ENCODE measurements at regions not wholly inside any gene's neighbourhood (a gene's known extent, or its start where the extent isn't known, plus 50 kb on each side); places are given as distances from the start of the nearest gene placed in this dataset.
A peak's percentile ranks its signal among the peaks of the same experiment; 100 is the strongest.

DNA sequence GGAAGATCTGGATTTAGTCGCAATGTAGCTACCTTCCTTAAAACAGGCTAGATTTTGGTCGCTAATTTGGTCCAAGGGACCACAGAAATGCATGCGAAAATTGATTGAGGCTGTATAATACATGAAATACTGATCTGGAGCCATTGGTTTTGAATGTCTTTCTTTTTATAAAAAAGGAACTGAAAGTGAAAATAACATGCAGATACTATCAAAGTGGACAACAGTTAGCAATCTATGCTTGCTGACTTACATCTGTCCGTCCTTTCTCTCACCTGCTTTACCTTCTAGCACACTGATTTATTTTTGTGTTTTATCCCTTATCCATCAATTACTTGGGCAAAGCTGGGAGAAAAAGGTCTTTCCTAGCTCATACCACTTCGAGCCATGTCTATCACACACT, 1459.8 kb upstream of the ACVR2A start:
- H3K27ac ChIP-seq (ENCODE audit: low read depth) = no peak overlapping the region
- 0 out of 2 replicates have a peak, but pooled peaks cover 6% of the 10 kb centered on the region for H3K9me2 ChIP-seq (ENCODE audit: insufficient read depth)
- no peaks in the 10 kb centered on the region for H3F3A ChIP-seq (replicated peaks; ENCODE audit: low read depth)
- H3K4me1 ChIP-seq (ENCODE audit: insufficient read depth) = no peaks in the 10 kb centered on the region
- Mint-ChIP-seq H3K4me1 (no peaks in the 10 kb centered on the region; the same call in 2 of the 3 replicates), H3K27me3 (ENCODE audit: insufficient read depth, low read depth, poor library complexity) (no peaks in the 10 kb centered on the region), H3K36me3 (ENCODE audit: low read depth) (no peaks in the 10 kb centered on the region), H3K27ac (no peak overlapping the region), H3K4me3 (no peak overlapping the region), H3K9me3 (no peaks in the 10 kb centered on the region)
- no peak for TF ChIP-seq ZNF331 (CRISPR knock-in tag; IDR thresholded peaks at IDR 0.05; ENCODE audit: low read depth)
- TF ChIP-seq, protein P1, sequence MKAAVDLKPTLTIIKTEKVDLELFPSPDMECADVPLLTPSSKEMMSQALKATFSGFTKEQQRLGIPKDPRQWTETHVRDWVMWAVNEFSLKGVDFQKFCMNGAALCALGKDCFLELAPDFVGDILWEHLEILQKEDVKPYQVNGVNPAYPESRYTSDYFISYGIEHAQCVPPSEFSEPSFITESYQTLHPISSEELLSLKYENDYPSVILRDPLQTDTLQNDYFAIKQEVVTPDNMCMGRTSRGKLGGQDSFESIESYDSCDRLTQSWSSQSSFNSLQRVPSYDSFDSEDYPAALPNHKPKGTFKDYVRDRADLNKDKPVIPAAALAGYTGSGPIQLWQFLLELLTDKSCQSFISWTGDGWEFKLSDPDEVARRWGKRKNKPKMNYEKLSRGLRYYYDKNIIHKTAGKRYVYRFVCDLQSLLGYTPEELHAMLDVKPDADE (IDR thresholded peaks at IDR 0.05) = no peak
- no peak for TF ChIP-seq JUNB (IDR thresholded peaks at IDR 0.05; ENCODE audit: unreplicated experiment)
- no peak for TF ChIP-seq ZNF114 (CRISPR knock-in tag; IDR thresholded peaks at IDR 0.05)
- no peak for TF ChIP-seq EZH2phosphoT487 (IDR thresholded peaks at IDR 0.05; ENCODE audit: unreplicated experiment)
- H4K20me1 ChIP-seq (replicated peaks; ENCODE audit: insufficient read depth) = no peaks in the 10 kb centered on the region
- H3K4me2 ChIP-seq = no peak overlapping the region
- H3K36me3 ChIP-seq (ENCODE audit: insufficient read depth) = no peaks in the 10 kb centered on the region
- no peak overlapping the region for H3K4me3 ChIP-seq
- no peaks in the 10 kb centered on the region for H3K79me2 ChIP-seq (replicated peaks; ENCODE audit: insufficient read depth)
- ATAC-seq (no peak), DNase-seq (ENCODE audit: low spot score) (no peak)
- no peaks in the 10 kb centered on the region for H3K27me3 ChIP-seq (ENCODE audit: insufficient read depth)
- H2AFZ ChIP-seq = peak overlapping the region; percentile 65; the same call in 1 of the 2 replicates

DNA sequence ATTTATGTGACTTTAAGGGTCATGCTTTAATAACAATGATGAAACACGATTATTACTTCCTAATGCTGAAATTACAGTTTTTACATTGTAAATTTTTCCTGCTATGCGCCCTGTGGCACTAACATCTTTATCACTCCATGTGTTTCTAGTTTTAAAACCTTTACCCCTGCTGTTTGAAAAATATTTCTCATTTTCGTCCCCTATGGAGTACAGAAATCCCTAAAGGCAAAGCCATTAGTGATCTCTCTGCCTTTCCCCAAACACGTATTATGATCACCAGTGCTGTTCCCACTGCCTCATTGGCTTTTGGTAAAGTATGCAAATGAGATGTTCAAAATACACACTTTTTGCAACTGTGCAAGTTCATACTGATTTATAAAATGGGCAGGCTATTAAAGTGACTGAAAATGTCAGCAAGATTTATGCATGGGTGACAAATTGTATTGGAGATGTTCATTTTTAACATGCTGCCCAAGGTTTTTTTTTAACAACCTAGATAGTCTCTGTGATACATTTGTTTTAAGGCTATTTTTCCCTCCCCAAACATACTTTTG, 1468.2 kb upstream of the ACVR2A start:
- Mint-ChIP-seq H3K9me3 (peaks cover 4% of the 10 kb centered on the region; the same call in 2 of the 3 replicates), H3K4me1 (peaks cover 5% of the 10 kb centered on the region; the same call in 2 of the 3 replicates), H3K4me3 (no peak overlapping the region), H3K27ac (no peak overlapping the region), H3K36me3 (ENCODE audit: low read depth) (peaks cover 11% of the 10 kb centered on the region; the same call in 1 of the 3 replicates), H3K27me3 (ENCODE audit: insufficient read depth, low read depth, poor library complexity) (peaks cover 1% of the 10 kb centered on the region)
- Histone ChIP-seq H3K36me3 (ENCODE audit: insufficient read depth) (no peaks in the 10 kb centered on the region; the same call in 1 of the 2 replicates), H3K79me2 (replicated peaks; ENCODE audit: insufficient read depth) (no peaks in the 10 kb centered on the region), H3K27ac (ENCODE audit: low read depth) (no peak overlapping the region), H3K4me3 (no peak overlapping the region), H2AFZ (no peak overlapping the region), H3K4me2 (no peak overlapping the region), H3K4me1 (ENCODE audit: insufficient read depth) (0 out of 2 replicates have a peak, but pooled peaks cover 4% of the 10 kb centered on the region), H3K9me2 (ENCODE audit: insufficient read depth) (0 out of 2 replicates have a peak, but pooled peaks cover 9% of the 10 kb centered on the region), H4K20me1 (replicated peaks; ENCODE audit: insufficient read depth) (no peaks in the 10 kb centered on the region), H3F3A (replicated peaks; ENCODE audit: low read depth) (no peaks in the 10 kb centered on the region), H3K27me3 (ENCODE audit: insufficient read depth) (no peaks in the 10 kb centered on the region)
- ATAC-seq (no peak), DNase-seq (ENCODE audit: low spot score) (no peak)
- TF ChIP-seq, protein P1 (IDR thresholded peaks at IDR 0.05) = no peak
- no peak for TF ChIP-seq STAT1 (IDR thresholded peaks at IDR 0.05; ENCODE audit: unreplicated experiment)
- no peak for TF ChIP-seq CREB1 (CRISPR knock-in tag; IDR thresholded peaks at IDR 0.05; ENCODE audit: low read depth)
- no peak for TF ChIP-seq ZNF331 (CRISPR knock-in tag; IDR thresholded peaks at IDR 0.05; ENCODE audit: low read depth)
- TF ChIP-seq, protein P2, sequence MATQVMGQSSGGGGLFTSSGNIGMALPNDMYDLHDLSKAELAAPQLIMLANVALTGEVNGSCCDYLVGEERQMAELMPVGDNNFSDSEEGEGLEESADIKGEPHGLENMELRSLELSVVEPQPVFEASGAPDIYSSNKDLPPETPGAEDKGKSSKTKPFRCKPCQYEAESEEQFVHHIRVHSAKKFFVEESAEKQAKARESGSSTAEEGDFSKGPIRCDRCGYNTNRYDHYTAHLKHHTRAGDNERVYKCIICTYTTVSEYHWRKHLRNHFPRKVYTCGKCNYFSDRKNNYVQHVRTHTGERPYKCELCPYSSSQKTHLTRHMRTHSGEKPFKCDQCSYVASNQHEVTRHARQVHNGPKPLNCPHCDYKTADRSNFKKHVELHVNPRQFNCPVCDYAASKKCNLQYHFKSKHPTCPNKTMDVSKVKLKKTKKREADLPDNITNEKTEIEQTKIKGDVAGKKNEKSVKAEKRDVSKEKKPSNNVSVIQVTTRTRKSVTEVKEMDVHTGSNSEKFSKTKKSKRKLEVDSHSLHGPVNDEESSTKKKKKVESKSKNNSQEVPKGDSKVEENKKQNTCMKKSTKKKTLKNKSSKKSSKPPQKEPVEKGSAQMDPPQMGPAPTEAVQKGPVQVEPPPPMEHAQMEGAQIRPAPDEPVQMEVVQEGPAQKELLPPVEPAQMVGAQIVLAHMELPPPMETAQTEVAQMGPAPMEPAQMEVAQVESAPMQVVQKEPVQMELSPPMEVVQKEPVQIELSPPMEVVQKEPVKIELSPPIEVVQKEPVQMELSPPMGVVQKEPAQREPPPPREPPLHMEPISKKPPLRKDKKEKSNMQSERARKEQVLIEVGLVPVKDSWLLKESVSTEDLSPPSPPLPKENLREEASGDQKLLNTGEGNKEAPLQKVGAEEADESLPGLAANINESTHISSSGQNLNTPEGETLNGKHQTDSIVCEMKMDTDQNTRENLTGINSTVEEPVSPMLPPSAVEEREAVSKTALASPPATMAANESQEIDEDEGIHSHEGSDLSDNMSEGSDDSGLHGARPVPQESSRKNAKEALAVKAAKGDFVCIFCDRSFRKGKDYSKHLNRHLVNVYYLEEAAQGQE (IDR thresholded peaks at IDR 0.05; ENCODE audit: unreplicated experiment) = no peak
- no peak for TF ChIP-seq EZH2 (IDR thresholded peaks at IDR 0.05; ENCODE audit: low read depth, unreplicated experiment)
- TF ChIP-seq, protein P3, sequence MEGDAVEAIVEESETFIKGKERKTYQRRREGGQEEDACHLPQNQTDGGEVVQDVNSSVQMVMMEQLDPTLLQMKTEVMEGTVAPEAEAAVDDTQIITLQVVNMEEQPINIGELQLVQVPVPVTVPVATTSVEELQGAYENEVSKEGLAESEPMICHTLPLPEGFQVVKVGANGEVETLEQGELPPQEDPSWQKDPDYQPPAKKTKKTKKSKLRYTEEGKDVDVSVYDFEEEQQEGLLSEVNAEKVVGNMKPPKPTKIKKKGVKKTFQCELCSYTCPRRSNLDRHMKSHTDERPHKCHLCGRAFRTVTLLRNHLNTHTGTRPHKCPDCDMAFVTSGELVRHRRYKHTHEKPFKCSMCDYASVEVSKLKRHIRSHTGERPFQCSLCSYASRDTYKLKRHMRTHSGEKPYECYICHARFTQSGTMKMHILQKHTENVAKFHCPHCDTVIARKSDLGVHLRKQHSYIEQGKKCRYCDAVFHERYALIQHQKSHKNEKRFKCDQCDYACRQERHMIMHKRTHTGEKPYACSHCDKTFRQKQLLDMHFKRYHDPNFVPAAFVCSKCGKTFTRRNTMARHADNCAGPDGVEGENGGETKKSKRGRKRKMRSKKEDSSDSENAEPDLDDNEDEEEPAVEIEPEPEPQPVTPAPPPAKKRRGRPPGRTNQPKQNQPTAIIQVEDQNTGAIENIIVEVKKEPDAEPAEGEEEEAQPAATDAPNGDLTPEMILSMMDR (conservative IDR thresholded peaks at IDR 0.05; ENCODE audit: low read depth in 2 of 2) = no peak
- TF ChIP-seq NANOG (IDR thresholded peaks at IDR 0.05; ENCODE audit: borderline replicate concordance) = no peak
- no peak for TF ChIP-seq EZH2phosphoT487 (IDR thresholded peaks at IDR 0.05; ENCODE audit: unreplicated experiment)
- TF ChIP-seq ZNF114 (CRISPR knock-in tag; IDR thresholded peaks at IDR 0.05) = no peak
- no peak for TF ChIP-seq JUNB (IDR thresholded peaks at IDR 0.05; ENCODE audit: unreplicated experiment)

Measured in GM23338 (cell line).